ENCODE measurements at regions not wholly inside any gene's neighbourhood (a gene's known extent, or its start where the extent isn't known, plus 50 kb on each side); places are given as distances from the start of the nearest gene placed in this dataset.

DNA sequence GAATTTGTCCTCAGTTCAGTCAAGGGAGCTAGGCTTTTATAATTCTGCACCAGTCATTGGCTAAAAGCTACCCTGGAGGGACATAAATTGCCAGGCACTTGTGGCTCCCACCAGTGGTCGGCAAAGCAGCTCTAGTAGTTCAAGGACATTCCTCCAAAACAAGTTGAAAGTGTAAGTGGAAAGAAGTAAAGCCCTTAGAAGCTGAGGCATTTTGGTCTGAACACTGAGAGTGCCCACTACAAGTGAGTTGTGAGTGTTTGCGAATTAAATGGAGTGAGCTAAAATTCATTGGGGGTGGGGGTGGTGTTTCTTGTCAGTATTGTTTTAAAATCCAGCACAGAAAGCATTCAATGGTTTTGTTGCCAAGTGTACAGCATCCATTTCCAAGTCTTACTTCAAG lies 879.9 kb upstream of the CDH2 start:
- H3K27ac Mint-ChIP-seq, result no peak overlapping the region
- H3K36me3 Mint-ChIP-seq, result no peaks in the 10 kb centered on the region
- no peak overlapping the region for H3K4me3 Mint-ChIP-seq
- no peaks in the 10 kb centered on the region for H3K4me1 Mint-ChIP-seq
- DNase-seq, result no peak
- H3K9me3 Mint-ChIP-seq, result peaks cover 1 to 18% (median 9%) of the 10 kb centered on the region in 6 donors
- H3K27me3 Mint-ChIP-seq (ENCODE audit: low read depth in 3 of 3), result peaks cover 0 to 3% (median 0%) of the 10 kb centered on the region in 3 donors

DNA sequence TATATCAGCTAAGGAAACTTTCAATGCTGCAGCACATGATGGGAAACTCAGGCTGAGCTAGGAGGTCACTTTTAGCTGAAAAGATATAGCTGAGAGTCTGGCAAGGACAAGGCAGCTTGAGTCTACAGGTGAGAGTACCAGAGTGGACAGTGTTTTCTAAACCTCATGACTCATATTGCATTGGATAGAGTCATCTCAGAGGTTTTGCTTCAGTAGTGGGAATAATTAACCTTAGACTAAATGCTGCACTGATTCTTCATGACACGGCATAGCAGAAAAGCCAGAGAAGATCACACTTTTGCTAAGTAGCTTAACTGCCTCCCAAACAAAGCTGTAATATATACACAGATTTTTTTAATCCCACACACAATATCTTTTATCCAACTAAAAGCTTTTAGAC lies 865.0 kb upstream of the CDH2 start:
- H3K9me3 Mint-ChIP-seq, result peaks cover 0 to 7% (median 4%) of the 10 kb centered on the region in 6 donors
- no peak overlapping the region for H3K27ac Mint-ChIP-seq
- DNase-seq, result no peak
- H3K4me3 Mint-ChIP-seq, result no peak overlapping the region
- peaks cover 0 to 4% (median 0%) of the 10 kb centered on the region in 3 donors for H3K27me3 Mint-ChIP-seq (ENCODE audit: low read depth in 3 of 3)
- no peaks in the 10 kb centered on the region for H3K36me3 Mint-ChIP-seq
- no peaks in the 10 kb centered on the region for H3K4me1 Mint-ChIP-seq

DNA sequence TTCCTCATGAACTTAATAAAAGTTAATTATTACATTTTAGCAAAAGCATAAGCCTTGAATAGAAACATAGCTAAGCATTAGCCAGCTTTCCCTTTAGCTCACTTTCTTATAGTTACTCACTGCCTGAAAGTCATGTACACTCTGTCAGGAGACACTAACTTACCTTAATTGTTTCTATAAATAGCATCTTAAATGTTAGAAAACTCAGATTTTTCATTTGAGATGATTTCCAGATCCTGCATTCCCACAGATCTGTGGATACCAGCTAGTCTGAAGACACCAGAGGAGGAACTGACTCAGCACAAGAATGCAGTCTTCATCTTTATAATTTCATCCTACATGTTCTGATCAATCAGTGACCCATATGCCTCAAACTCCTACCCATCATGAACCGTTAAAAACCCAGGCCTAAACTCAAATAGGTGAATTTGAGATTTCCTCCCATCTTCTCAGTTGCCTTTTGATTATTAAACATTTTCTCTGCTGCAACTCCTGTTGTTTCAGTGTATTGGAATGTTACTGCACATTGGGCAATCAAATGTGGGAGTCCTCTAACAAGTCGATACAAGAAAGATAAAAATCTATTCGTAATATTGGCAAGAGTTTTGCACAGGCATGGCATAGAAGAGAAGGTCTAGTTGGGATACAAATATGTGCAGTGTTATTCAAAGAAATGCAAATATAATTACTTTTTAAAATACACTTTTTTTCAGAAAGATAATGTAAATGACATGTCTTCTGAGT lies 857.4 kb upstream of the CDH2 start:
- Mint-ChIP-seq H3K4me1 (no peaks in the 10 kb centered on the region), H3K36me3 (no peaks in the 10 kb centered on the region), H3K4me3 (no peak overlapping the region), H3K9me3 (peaks cover 0 to 4% (median 0%) of the 10 kb centered on the region in 6 donors), H3K27ac (no peak overlapping the region), H3K27me3 (ENCODE audit: low read depth in 3 of 3) (no peaks in the 10 kb centered on the region)
- DNase-seq, result no peak

DNA sequence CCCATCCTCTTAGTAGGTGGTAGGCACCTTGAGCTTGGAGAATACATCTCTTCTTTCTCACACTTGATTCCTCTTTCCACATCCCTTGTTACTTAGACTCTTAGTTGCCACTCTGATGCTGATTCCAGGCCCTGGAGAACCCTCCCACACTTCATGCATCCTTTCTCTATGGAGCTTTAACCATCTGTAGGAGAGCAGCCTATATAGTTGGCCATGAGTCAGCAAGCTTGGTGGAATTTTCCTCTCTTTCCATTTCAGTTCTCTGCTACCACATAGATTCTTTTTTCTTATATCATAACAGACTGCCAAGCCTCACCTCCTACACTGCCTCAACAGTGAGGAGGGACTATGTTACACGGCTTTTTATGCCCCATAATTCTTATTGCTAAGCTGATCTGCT lies 851.6 kb upstream of the CDH2 start:
- Mint-ChIP-seq H3K4me3 (no peak overlapping the region), H3K4me1 (no peaks in the 10 kb centered on the region), H3K27me3 (ENCODE audit: low read depth in 3 of 3) (peaks cover 0 to 2% (median 0%) of the 10 kb centered on the region in 3 donors), H3K27ac (no peak overlapping the region), H3K36me3 (no peaks in the 10 kb centered on the region), H3K9me3 (peaks cover 0 to 4% (median 0%) of the 10 kb centered on the region in 6 donors)
- no peak for DNase-seq

DNA sequence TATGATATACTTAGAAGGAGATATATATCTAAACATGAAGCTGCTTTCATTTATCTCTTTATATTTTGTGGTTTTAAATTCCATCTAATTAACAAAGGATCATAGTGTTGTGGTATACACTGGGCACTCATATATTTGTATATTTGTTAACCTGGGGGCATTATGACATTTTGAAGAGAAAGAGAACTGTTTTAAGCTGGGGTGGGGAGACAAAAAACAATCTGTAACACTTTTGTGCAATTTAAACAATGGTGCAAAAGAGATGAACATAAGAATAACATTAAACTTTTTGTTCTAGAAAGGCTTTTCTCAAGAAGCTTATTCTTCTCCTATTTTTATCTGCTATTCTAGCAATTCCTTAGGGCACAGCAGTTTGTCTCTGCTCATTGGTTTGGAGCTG lies 842.0 kb upstream of the CDH2 start:
- no peaks in the 10 kb centered on the region for H3K36me3 Mint-ChIP-seq
- H3K4me3 Mint-ChIP-seq, result no peak overlapping the region
- no peaks in the 10 kb centered on the region for H3K27me3 Mint-ChIP-seq (ENCODE audit: low read depth in 3 of 3)
- no peaks in the 10 kb centered on the region for H3K4me1 Mint-ChIP-seq
- no peak for DNase-seq
- peaks cover 0 to 2% (median 0%) of the 10 kb centered on the region in 6 donors for H3K9me3 Mint-ChIP-seq
- no peak overlapping the region for H3K27ac Mint-ChIP-seq

DNA sequence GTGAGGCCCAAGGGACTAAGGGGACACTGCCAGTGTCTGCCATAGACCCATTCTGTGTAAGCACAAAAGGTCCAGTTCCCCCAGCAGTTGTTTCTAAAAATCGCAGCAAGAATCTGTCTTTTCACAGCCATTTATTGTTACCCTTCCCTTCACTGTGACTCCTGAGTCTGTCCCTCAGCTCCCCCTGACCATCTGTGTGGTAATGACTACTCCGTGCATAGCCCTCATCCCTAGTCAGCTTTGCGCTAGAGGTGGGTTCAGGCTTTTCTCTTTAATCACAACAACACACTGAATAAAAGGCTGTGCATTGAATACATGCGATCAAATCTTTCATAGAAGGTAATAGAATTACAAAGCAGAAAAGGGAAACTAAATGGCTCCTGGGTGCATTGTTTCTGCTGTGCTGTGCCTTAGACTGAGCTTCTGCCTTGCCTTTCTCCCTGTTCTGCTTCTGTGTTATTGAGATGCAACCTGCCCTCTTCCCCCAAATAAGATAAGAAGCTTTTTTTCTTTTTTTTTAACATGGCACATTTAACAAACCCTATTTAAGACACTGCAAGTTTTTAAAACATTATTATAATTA lies 836.0 kb upstream of the CDH2 start:
- H3K4me1 Mint-ChIP-seq, result no peaks in the 10 kb centered on the region
- H3K27me3 Mint-ChIP-seq (ENCODE audit: low read depth in 3 of 3), result peaks cover 0 to 2% (median 0%) of the 10 kb centered on the region in 3 donors
- H3K27ac Mint-ChIP-seq, result no peak overlapping the region
- DNase-seq, result no peak
- no peak overlapping the region for H3K4me3 Mint-ChIP-seq
- no peaks in the 10 kb centered on the region for H3K36me3 Mint-ChIP-seq
- peaks cover 0 to 4% (median 0%) of the 10 kb centered on the region in 6 donors for H3K9me3 Mint-ChIP-seq

DNA sequence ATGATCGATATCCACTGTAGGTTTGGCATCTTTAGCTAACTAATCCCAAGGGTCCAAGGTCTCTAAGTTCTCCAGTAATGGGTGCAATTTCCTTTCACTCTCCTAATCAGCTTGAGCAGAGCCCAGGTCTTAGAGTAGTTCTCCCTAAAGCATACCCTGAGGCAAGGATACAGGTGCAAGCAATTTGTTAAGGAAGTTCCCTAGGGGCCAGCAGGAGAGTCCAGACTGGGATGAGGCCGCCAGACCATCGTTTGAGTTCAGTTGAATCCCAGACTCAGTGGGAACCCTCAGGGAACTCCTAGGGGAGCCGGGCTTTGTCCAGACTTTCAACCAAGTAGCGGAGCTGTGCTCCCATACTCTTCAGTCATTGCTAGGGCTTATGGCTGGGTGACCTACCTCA lies 835.4 kb upstream of the CDH2 start:
- no peak overlapping the region for H3K4me3 Mint-ChIP-seq
- H3K36me3 Mint-ChIP-seq, result no peaks in the 10 kb centered on the region
- no peaks in the 10 kb centered on the region for H3K4me1 Mint-ChIP-seq
- H3K27ac Mint-ChIP-seq, result no peak overlapping the region
- DNase-seq, result no peak
- H3K27me3 Mint-ChIP-seq (ENCODE audit: low read depth in 3 of 3), result peaks cover 0 to 2% (median 0%) of the 10 kb centered on the region in 3 donors
- H3K9me3 Mint-ChIP-seq, result peaks cover 0 to 10% (median 0%) of the 10 kb centered on the region in 6 donors

DNA sequence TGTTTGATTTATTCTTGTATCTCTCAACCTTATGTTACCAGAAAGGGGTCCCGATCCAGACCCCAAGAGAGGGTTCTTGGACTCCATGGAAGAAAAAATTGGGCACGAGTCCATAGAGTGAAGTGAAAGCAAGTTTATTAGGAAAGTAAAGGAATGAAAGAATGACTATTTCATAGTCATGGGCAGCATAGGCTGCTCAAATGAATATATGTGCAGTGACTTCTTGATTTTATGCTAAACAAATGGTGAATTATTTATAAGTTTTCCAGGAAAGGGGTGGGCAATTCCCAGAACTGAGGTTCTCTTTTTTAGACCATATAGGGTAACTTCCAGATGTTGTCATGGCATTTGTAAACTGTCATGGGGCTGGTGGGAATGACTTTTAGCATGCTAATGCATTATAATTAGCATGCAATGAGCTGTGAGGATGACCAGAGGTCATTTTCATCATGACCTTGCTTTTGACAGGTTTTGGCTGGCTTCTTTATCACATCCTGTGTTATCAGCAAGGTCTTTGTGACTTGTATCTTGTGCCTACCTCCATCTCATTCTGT lies 832.4 kb upstream of the CDH2 start:
- H3K36me3 Mint-ChIP-seq, result no peaks in the 10 kb centered on the region
- peaks cover 1 to 2% (median 2%) of the 10 kb centered on the region in 3 donors for H3K27me3 Mint-ChIP-seq (ENCODE audit: low read depth in 3 of 3)

DNA sequence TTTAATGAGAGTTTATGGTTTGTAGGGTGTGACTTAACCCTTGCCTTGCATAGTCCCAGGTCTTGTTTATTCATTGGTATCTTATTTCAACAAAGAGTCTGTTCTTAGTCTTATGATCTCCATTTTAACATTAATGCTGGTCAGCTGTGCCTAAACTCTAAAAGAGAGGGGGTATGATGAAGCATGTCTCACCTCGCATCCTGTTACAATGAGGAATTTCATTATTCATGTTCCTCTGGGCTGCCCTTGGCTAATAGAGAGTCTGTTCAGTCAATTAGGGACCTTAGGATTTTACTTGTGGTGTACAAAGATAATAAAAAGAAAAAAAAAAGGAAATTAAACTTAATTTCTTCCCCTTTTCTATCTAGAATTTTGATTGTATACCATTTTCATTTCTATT lies 831.9 kb upstream of the CDH2 start:
- peaks cover 0 to 11% (median 0%) of the 10 kb centered on the region in 6 donors for H3K9me3 Mint-ChIP-seq
- H3K4me1 Mint-ChIP-seq, result no peaks in the 10 kb centered on the region
- H3K4me3 Mint-ChIP-seq, result no peak overlapping the region
- DNase-seq, result no peak
- peaks cover 1 to 2% (median 2%) of the 10 kb centered on the region in 3 donors for H3K27me3 Mint-ChIP-seq (ENCODE audit: low read depth in 3 of 3)
- H3K36me3 Mint-ChIP-seq, result no peaks in the 10 kb centered on the region
- no peak overlapping the region for H3K27ac Mint-ChIP-seq

More for the DNA sequence above, 832.4 kb upstream of the CDH2 start:
- DNase-seq, result no peak
- H3K4me3 Mint-ChIP-seq, result no peak overlapping the region
- peaks cover 0 to 11% (median 0%) of the 10 kb centered on the region in 6 donors for H3K9me3 Mint-ChIP-seq
- no peaks in the 10 kb centered on the region for H3K4me1 Mint-ChIP-seq
- H3K27ac Mint-ChIP-seq, result no peak overlapping the region

DNA sequence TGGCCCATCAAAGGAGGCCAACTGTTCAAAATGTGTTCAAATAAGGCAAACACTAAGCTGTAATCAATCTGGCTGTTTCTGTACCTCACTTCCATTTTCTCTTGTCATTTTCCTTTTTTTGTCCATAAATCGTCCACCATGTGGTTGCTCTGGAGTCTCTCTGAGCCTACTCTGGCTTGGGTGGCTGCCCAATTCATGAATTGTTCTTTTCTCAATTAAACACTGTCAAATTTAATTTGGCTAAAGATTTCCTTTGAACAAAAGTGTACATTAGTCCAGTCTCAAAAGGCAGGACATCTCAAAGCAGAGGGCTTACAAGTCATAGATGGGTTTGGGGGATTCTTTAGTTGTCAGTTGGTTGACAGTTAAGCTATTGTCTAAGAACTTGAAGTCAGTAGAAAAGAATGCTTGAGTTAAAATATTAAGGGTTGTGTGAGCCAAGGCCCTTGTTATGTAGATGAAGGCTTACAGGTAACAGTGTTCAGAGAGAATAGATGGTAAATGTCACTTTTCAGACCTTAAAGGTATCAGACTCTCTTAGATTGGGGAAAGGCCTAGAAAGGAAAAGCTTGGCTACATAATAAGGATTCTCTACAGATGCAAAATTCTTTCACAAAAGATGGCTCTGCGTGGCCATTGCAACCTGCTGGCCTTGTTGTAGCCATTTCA lies 831.2 kb upstream of the CDH2 start:
- Mint-ChIP-seq H3K27me3 (ENCODE audit: low read depth in 3 of 3) (peaks cover 2% of the 10 kb centered on the region in 3 donors), H3K4me3 (no peak overlapping the region), H3K4me1 (no peaks in the 10 kb centered on the region), H3K27ac (no peak overlapping the region), H3K9me3 (peaks cover 0 to 11% (median 0%) of the 10 kb centered on the region in 6 donors), H3K36me3 (no peaks in the 10 kb centered on the region)
- no peak for DNase-seq

DNA sequence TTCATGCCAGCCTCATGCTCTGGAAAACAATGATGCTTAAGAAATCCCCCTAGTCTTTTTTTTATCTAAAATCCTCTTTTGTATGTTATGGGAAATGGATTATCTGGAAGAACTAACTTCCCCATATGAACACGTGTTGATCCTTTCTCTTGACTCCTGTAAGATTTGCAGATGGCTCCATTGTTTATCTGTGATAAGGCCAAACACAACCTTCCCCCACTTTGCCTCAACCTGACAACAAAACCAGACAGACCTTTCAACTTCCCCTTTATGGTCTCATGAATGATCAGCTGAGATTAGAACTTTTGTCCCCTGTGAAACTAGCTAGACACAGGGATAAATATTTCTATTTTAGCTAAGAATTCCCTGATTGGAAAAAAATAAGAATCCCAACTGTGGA lies 828.0 kb upstream of the CDH2 start:
- Mint-ChIP-seq H3K27me3 (ENCODE audit: low read depth in 3 of 3) (peaks cover 2% of the 10 kb centered on the region in 3 donors), H3K27ac (no peak overlapping the region), H3K4me1 (peaks cover 0 to 3% of the 10 kb centered on the region in 2 donors), H3K4me3 (no peak overlapping the region), H3K36me3 (no peaks in the 10 kb centered on the region), H3K9me3 (peaks cover 0 to 11% (median 1%) of the 10 kb centered on the region in 6 donors)
- no peak for DNase-seq

DNA sequence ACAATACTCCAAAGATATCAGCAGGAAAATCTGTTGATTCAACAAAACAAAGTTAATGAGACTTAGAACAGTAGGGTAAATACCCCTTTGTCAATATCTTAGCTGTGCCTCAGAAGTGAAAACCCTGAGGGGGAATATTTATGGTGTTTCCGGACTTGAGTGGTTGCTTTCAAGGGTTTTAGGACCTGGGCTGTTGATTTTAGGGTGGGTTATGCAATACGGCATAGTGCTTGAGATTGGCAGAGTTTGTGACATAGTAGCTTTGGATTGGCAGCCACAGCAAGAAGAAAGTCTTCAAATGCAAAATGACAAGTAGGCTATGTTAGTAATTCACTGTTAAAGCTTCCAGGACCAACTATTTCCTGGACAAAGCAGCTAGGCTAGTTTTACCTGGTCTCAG lies 826.3 kb upstream of the CDH2 start:
- H3K36me3 Mint-ChIP-seq, result no peaks in the 10 kb centered on the region
- DNase-seq, result no peak
- no peak overlapping the region for H3K4me3 Mint-ChIP-seq
- H3K4me1 Mint-ChIP-seq, result peaks cover 0 to 3% of the 10 kb centered on the region in 2 donors
- peaks cover 2% of the 10 kb centered on the region in 3 donors for H3K27me3 Mint-ChIP-seq (ENCODE audit: low read depth in 3 of 3)
- H3K9me3 Mint-ChIP-seq, result peaks cover 0 to 10% (median 2%) of the 10 kb centered on the region in 6 donors
- H3K27ac Mint-ChIP-seq, result no peak overlapping the region

DNA sequence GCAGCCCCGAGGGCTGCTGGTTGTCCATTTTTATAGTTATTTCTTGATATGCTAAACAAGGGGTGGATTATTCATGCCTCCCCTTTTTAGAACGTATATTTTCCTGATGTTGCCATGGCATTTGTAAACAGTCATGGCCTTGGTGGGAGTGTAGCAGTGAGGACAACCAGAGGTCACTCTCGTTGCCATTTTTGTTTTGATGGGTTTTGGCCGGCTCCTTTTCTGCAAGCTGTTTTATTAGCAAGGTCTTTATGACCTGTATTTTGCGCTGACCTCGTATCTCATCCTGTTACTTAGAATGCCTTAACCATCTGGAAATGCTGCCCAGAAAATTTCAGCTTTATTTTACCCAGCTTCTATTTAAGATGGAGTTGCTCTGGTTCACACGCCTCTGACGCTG lies 825.8 kb upstream of the CDH2 start:
- peaks cover 2% of the 10 kb centered on the region in 3 donors for H3K27me3 Mint-ChIP-seq (ENCODE audit: low read depth in 3 of 3)
- no peak overlapping the region for H3K27ac Mint-ChIP-seq
- H3K36me3 Mint-ChIP-seq, result no peaks in the 10 kb centered on the region

DNA sequence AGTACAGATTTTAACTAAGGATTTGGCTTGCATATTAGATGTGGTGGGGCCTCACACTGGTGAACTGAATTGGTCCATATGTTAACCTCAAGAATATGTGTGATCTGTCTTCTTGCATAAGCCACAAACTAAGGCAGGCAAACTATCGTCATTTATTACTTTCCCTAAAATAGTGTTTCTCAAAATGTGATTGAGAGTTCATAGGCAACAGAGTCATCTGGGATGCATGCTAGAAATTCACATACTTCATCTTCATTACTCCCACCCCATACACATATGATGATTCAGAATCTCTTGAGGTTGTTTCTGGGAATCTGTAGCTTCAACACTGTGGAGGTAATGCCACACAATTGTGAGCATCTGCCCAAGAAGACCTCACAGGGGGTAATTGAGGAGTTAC lies 822.8 kb upstream of the CDH2 start:
- peaks cover 0 to 2% (median 1%) of the 10 kb centered on the region in 3 donors for H3K27me3 Mint-ChIP-seq (ENCODE audit: low read depth in 3 of 3)
- peaks cover 0 to 3% of the 10 kb centered on the region in 2 donors for H3K4me1 Mint-ChIP-seq
- no peak overlapping the region for H3K27ac Mint-ChIP-seq
- H3K9me3 Mint-ChIP-seq, result peaks cover 0 to 2% (median under 1%) of the 10 kb centered on the region in 6 donors
- no peak overlapping the region for H3K4me3 Mint-ChIP-seq
- H3K36me3 Mint-ChIP-seq, result no peaks in the 10 kb centered on the region
- DNase-seq, result no peak

More for the DNA sequence above, 825.8 kb upstream of the CDH2 start:
- peaks cover 0 to 5% (median under 1%) of the 10 kb centered on the region in 6 donors for H3K9me3 Mint-ChIP-seq
- peaks cover 0 to 3% of the 10 kb centered on the region in 2 donors for H3K4me1 Mint-ChIP-seq
- no peak overlapping the region for H3K4me3 Mint-ChIP-seq
- no peak for DNase-seq
